SK-N-SH (cell line): ENCODE measurements at regions not wholly inside any gene's neighbourhood (a gene's known extent, or its start where the extent isn't known, plus 50 kb on each side); places are given as distances from the start of the nearest gene placed in this dataset.

Source experiments
- EZH2phosphoT487 ChIP-seq: fragments of 200-600 bp; sonication (generic); IDR thresholded peaks from 2 replicates; pipeline ENCODE4 v1.6.1; 2017; ENCODE audit warnings: low read depth, mixed run types, mild to moderate bottlenecking, antibody characterized with exemption, moderate library complexity, borderline replicate concordance
- FOSL2 ChIP-seq: IDR thresholded peaks from 2 replicates; pipeline ENCODE4 v1.4.0; 2012; ENCODE audit warnings: low read depth, mild to moderate bottlenecking, moderate library complexity, borderline replicate concordance
- JUND ChIP-seq: IDR thresholded peaks from 2 replicates; pipeline ENCODE4 v1.4.0; 2012
- RFX5 ChIP-seq: IDR thresholded peaks from 2 replicates; pipeline ENCODE4 v1.6.1; 2012; ENCODE audit warnings: mild to moderate bottlenecking, improper control_type of control experiment, low read length
- TAF1 ChIP-seq: IDR thresholded peaks from 2 replicates; pipeline ENCODE4 v1.6.1; 2012; ENCODE audit warnings: low read depth, mild to moderate bottlenecking, low read length, moderate library complexity, borderline replicate concordance
- TF ChIP-seq, protein P1 (sequence below): fragments of 200-600 bp; sonication (generic); IDR thresholded peaks from 2 replicates; pipeline ENCODE4 v1.6.1; 2017; ENCODE audit warnings: antibody characterized with exemption, mild to moderate bottlenecking, moderate library complexity

GRCh38 chr1:38376577-38376976 is 330.0 kb upstream of the POU3F1 start:
- TF ChIP-seq RFX5, result no peak
- no peak for TF ChIP-seq JUND
- TF ChIP-seq TAF1, result no peak
- TF ChIP-seq, protein P1, sequence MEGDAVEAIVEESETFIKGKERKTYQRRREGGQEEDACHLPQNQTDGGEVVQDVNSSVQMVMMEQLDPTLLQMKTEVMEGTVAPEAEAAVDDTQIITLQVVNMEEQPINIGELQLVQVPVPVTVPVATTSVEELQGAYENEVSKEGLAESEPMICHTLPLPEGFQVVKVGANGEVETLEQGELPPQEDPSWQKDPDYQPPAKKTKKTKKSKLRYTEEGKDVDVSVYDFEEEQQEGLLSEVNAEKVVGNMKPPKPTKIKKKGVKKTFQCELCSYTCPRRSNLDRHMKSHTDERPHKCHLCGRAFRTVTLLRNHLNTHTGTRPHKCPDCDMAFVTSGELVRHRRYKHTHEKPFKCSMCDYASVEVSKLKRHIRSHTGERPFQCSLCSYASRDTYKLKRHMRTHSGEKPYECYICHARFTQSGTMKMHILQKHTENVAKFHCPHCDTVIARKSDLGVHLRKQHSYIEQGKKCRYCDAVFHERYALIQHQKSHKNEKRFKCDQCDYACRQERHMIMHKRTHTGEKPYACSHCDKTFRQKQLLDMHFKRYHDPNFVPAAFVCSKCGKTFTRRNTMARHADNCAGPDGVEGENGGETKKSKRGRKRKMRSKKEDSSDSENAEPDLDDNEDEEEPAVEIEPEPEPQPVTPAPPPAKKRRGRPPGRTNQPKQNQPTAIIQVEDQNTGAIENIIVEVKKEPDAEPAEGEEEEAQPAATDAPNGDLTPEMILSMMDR, result no peak
- TF ChIP-seq FOSL2, result no peak
- no peak for TF ChIP-seq EZH2phosphoT487
